Panc1 (cell line): ENCODE measurements at regions not wholly inside any gene's neighbourhood (a gene's known extent, or its start where the extent isn't known, plus 50 kb on each side); places are given as distances from the start of the nearest gene placed in this dataset.

Experiments used
- ATAC-seq: fragments of 200-7000 bp; cut with Tn5 transposase; 2 replicates; pipeline ENCODE4 v1.9.1; 2020; ENCODE audit warnings: mild to moderate bottlenecking, moderate library complexity
- BruUV-seq: library from RNA; stranded (reverse); fragments of 400-500 nt; replicated peaks from 2 replicates; lab custom pipeline; 2021; lab: Mats Ljungman, UMichigan
- CTCF ChIA-PET: fragments of 300-600 bp; sonication (Branson Sonifier 250); formaldehyde crosslinking; loops from one replicate; lab custom pipeline; 2022; ENCODE audit warnings: antibody characterized with exemption; lab: Charles Lee
- POLR2A ChIA-PET: fragments of 300-600 bp; sonication (Branson Sonifier 250); formaldehyde crosslinking; loops from one replicate; lab custom pipeline; 2022; ENCODE audit warnings: antibody characterized with exemption; lab: Charles Lee
- DNase-seq: peaks from one replicate; pipeline ENCODE4 v3.0.0-alpha.2; 2010; ENCODE audit warnings: low read depth, low spot score
- H3K27ac ChIP-seq: 2 replicates; pipeline ENCODE4 v1.5.1; 2011; ENCODE audit warnings: mild to moderate bottlenecking, low read length, inconsistent platforms
- H3K27me3 ChIP-seq: fragments of 200-500 bp; sonication (Bioruptor generic); 2 replicates; pipeline ENCODE4 v1.6.0; 2014; ENCODE audit warnings: low read length, inconsistent platforms; ENCODE audit not compliant: control insufficient read depth, insufficient read depth
- H3K36me3 ChIP-seq: fragments of 200-500 bp; sonication (Bioruptor generic); 2 replicates; pipeline ENCODE4 v1.5.1; 2014; ENCODE audit warnings: inconsistent platforms, mild to moderate bottlenecking, low read length, moderate library complexity; ENCODE audit not compliant: control insufficient read depth, insufficient read depth
- H3K4me1 ChIP-seq: 2 replicates; pipeline ENCODE4 v1.5.1; 2011; ENCODE audit warnings: inconsistent platforms, mild to moderate bottlenecking, low read length, moderate library complexity; ENCODE audit not compliant: control insufficient read depth, insufficient read depth
- H3K4me3 ChIP-seq, 2 experiments: 2 replicates each; pipeline ENCODE4 v1.5.1; 2011 to 2012; ENCODE audit warnings: low read depth in 2 of 2, low read length in 2 of 2, mild to moderate bottlenecking in 2 of 2, inconsistent platforms in 1 of 2, moderate library complexity in 1 of 2
- H3K9me3 ChIP-seq: fragments of 200-500 bp; sonication (Bioruptor generic); 2 replicates; pipeline ENCODE4 v1.5.1; 2014; ENCODE audit warnings: low read depth, mild to moderate bottlenecking, inconsistent platforms, low read length, moderate library complexity; ENCODE audit not compliant: control insufficient read depth, insufficient read depth
- POLR2AphosphoS5 ChIP-seq: IDR thresholded peaks from 2 replicates; pipeline ENCODE4 v1.6.1; 2012; ENCODE audit warnings: mild to moderate bottlenecking, low read depth, low read length, moderate library complexity
- SIN3A ChIP-seq: IDR thresholded peaks from 2 replicates; pipeline ENCODE4 v1.6.1; 2012; ENCODE audit warnings: low read depth, mild to moderate bottlenecking, low read length, moderate library complexity, borderline replicate concordance; ENCODE audit not compliant: insufficient read depth
- TCF7L2 ChIP-seq: IDR thresholded peaks from 2 replicates; pipeline ENCODE4 v1.6.1; 2011; ENCODE audit warnings: mild to moderate bottlenecking, low read depth, low read length, inconsistent platforms
- in situ Hi-C: cut with HindIII; loops from 2 replicates; pipeline ENCODE4 v1.10.0; 2016; ENCODE audit warnings: low sequenced_read_pairs, low pct_unique_long_range_greater_than_20kb
- intact Hi-C: fragments of 100-400 bp; cut with micrococcal nuclease; formaldehyde crosslinking; loops from one replicate; pipeline ENCODE4 v1.10.0; 2022; ENCODE audit not compliant: unreplicated experiment
- TF ChIP-seq, protein P1 (sequence below), 2 experiments: IDR thresholded peaks; 2 replicates each; pipeline ENCODE4 v1.6.1; 2011 to 2012; ENCODE audit warnings: low read depth in 2 of 2, control low read depth in 1 of 2, low read length in 1 of 2, mild to moderate bottlenecking in 1 of 2, moderate library complexity in 1 of 2; ENCODE audit not compliant: insufficient read depth in 1 of 2
- TF ChIP-seq, protein P2 (sequence below): fragments of 450-650 bp; IDR thresholded peaks from 2 replicates; pipeline ENCODE4 v1.5.1; 2017; ENCODE audit warnings: mild to moderate bottlenecking

DNA sequence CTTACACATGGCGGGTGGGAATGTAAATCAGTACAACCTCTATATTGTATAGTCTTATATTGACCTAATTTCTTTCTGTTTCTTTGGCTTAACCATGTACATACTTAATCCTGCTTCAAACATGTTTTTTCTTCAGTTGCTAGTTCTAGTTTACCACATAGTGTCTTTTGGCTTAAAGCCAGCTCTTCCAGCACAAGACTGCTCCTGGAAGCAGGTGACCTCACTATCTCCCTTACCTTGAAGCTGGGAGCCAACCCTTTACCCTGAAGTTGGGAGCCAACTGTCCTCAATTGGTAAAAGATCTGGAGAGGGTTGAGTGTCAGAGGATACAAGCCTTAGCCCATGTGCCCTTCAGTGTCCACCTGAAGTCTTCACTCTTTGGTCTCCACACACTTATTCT, 162.7 kb downstream of the AASDH start:
- CTCF ChIA-PET = no interaction called here
- ATAC-seq (no peak), DNase-seq (no peak)
- no peak for TF ChIP-seq TCF7L2
- no peak for TF ChIP-seq POLR2AphosphoS5
- TF ChIP-seq SIN3A = no peak
- TF ChIP-seq, protein P1, sequence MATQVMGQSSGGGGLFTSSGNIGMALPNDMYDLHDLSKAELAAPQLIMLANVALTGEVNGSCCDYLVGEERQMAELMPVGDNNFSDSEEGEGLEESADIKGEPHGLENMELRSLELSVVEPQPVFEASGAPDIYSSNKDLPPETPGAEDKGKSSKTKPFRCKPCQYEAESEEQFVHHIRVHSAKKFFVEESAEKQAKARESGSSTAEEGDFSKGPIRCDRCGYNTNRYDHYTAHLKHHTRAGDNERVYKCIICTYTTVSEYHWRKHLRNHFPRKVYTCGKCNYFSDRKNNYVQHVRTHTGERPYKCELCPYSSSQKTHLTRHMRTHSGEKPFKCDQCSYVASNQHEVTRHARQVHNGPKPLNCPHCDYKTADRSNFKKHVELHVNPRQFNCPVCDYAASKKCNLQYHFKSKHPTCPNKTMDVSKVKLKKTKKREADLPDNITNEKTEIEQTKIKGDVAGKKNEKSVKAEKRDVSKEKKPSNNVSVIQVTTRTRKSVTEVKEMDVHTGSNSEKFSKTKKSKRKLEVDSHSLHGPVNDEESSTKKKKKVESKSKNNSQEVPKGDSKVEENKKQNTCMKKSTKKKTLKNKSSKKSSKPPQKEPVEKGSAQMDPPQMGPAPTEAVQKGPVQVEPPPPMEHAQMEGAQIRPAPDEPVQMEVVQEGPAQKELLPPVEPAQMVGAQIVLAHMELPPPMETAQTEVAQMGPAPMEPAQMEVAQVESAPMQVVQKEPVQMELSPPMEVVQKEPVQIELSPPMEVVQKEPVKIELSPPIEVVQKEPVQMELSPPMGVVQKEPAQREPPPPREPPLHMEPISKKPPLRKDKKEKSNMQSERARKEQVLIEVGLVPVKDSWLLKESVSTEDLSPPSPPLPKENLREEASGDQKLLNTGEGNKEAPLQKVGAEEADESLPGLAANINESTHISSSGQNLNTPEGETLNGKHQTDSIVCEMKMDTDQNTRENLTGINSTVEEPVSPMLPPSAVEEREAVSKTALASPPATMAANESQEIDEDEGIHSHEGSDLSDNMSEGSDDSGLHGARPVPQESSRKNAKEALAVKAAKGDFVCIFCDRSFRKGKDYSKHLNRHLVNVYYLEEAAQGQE (IDR thresholded peaks at IDR 0.05; ENCODE audit: insufficient read depth in 1 of 2, low read depth in 2 of 2, low read length in 1 of 2) = no peak
- TF ChIP-seq, protein P2, sequence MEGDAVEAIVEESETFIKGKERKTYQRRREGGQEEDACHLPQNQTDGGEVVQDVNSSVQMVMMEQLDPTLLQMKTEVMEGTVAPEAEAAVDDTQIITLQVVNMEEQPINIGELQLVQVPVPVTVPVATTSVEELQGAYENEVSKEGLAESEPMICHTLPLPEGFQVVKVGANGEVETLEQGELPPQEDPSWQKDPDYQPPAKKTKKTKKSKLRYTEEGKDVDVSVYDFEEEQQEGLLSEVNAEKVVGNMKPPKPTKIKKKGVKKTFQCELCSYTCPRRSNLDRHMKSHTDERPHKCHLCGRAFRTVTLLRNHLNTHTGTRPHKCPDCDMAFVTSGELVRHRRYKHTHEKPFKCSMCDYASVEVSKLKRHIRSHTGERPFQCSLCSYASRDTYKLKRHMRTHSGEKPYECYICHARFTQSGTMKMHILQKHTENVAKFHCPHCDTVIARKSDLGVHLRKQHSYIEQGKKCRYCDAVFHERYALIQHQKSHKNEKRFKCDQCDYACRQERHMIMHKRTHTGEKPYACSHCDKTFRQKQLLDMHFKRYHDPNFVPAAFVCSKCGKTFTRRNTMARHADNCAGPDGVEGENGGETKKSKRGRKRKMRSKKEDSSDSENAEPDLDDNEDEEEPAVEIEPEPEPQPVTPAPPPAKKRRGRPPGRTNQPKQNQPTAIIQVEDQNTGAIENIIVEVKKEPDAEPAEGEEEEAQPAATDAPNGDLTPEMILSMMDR = no peak
- in situ Hi-C loops = no loop called here
- Histone ChIP-seq H3K9me3 (no peaks in the 10 kb centered on the region), H3K4me3 (no peak overlapping the region), H3K36me3 (no peaks in the 10 kb centered on the region), H3K4me1 (no peaks in the 10 kb centered on the region), H3K27ac (no peak overlapping the region), H3K27me3 (no peaks in the 10 kb centered on the region)
- no TSS peak for BruUV-seq
- POLR2A ChIA-PET = no interaction called here
- intact Hi-C loops = no loop called here

DNA sequence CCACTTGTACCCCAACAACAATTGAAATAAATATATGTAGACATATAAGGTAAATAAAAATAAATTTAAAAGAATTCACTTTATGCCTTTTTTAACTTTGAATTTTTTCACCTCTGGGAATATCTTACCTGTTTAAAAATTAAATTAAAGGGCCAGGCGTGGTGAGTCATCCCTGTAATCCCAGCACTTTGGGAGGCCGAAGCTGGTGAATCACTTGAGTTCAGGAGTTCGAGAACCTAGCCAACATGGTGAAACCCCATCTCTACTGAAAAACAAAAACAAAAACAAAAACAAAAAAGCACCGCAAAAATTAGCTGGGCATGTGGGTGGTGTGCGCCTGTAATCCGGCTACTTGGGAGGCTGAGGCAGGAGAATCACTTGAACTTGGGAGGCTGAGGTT, 164.8 kb downstream of the AASDH start:
- H3K4me1 ChIP-seq = no peaks in the 10 kb centered on the region
- H3K36me3 ChIP-seq = no peaks in the 10 kb centered on the region
- ChIA-PET POLR2A (no interaction called here), CTCF (no interaction called here)
- H3K9me3 ChIP-seq = no peaks in the 10 kb centered on the region
- TF ChIP-seq POLR2AphosphoS5 (no peak), SIN3A (no peak), TCF7L2 (no peak)
- TF ChIP-seq, protein P1 (IDR thresholded peaks at IDR 0.05; ENCODE audit: insufficient read depth in 1 of 2, low read depth in 2 of 2, low read length in 1 of 2) = no peak
- TF ChIP-seq, protein P2 = no peak
- BruUV-seq = no TSS peak
- H3K4me3 ChIP-seq = no peak overlapping the region
- in situ Hi-C loops (no loop called here), intact Hi-C loops (no loop called here)
- no peak overlapping the region for H3K27ac ChIP-seq
- no peak for ATAC-seq
- H3K27me3 ChIP-seq = no peaks in the 10 kb centered on the region
- DNase-seq = no peak
